Gastroesophageal sphincter (tissue), 4 donors: ENCODE measurements at regions not wholly inside any gene's neighbourhood (a gene's known extent, or its start where the extent isn't known, plus 50 kb on each side); places are given as distances from the start of the nearest gene placed in this dataset.

Experiments used
- ATAC-seq: fragments of 150-250 bp; one replicate; pipeline ENCODE4 v1.9.1; 2016; ENCODE audit warnings: mild to moderate bottlenecking, moderate library complexity
- H3K27ac ChIP-seq, 4 donors: fragments of 200-600 bp; sonication (generic) in 3 of 4; 1 replicate in 3 of 4; 2 replicates in 1 of 4; pipeline ENCODE4 v1.5.1; 2016 to 2019
- H3K27me3 ChIP-seq: fragments of 200-600 bp; sonication (generic); one replicate; pipeline ENCODE4 v1.5.1; 2019
- H3K36me3 ChIP-seq, 2 donors: fragments of 200-600 bp; sonication (generic); one replicate each; pipeline ENCODE4 v1.5.1; 2019; ENCODE audit warnings: control low read depth in 1 of 2
- H3K4me1 ChIP-seq, 3 donors: fragments of 200-600 bp; sonication (generic); 1 replicate in 2 of 3; 2 replicates in 1 of 3; pipeline ENCODE4 v1.5.1; 2016 to 2019; ENCODE audit warnings: control low read depth in 2 of 3
- H3K4me3 ChIP-seq, 2 donors: fragments of 200-600 bp; sonication (generic); one replicate each; pipeline ENCODE4 v1.5.1; 2019; ENCODE audit warnings: mild to moderate bottlenecking in 1 of 2, moderate library complexity in 1 of 2
- H3K9me3 ChIP-seq, 3 donors: fragments of 200-600 bp; sonication (generic); one replicate each; pipeline ENCODE4 v1.5.1; 2017 to 2019; ENCODE audit warnings: control low read depth in 2 of 3
- CTCF ChIP-seq, 4 experiments: fragments of 200-600 bp in 2 of 4; fragments of 450-650 bp in 2 of 4; sonication (generic) in 1 of 4; IDR thresholded peaks; one replicate each; pipeline ENCODE4 v1.5.1; 2017 to 2019; ENCODE audit warnings: antibody characterized with exemption in 4 of 4, mild to moderate bottlenecking in 2 of 4, moderate library complexity in 2 of 4
- EP300 ChIP-seq: sonication (generic); formaldehyde crosslinking; IDR thresholded peaks from one replicate; pipeline ENCODE4 v1.6.1; 2017; ENCODE audit warnings: antibody characterized with exemption, mild to moderate bottlenecking
- POLR2A ChIP-seq, 2 donors: fragments of 450-650 bp; IDR thresholded peaks; one replicate each; pipeline ENCODE4 v1.6.1; 2017; ENCODE audit warnings: antibody characterized with exemption in 2 of 2, mild to moderate bottlenecking in 2 of 2, moderate library complexity in 1 of 2
- POLR2AphosphoS5 ChIP-seq: sonication (generic); formaldehyde crosslinking; IDR thresholded peaks from one replicate; pipeline ENCODE4 v1.6.1; 2017; ENCODE audit warnings: antibody characterized with exemption
- WGBS, 2 donors: methylation state at CpG; one replicate each; pipeline ENCODE4 v1.1.5; 2018; ENCODE audit warnings: low coverage in 1 of 2; 5-methylcytosine and 5-hydroxymethylcytosine counted together

- Histone ChIP-seq H3K36me3 (no peaks in the 10 kb centered on the region), H3K4me3 (no peak overlapping the region), H3K27me3 (no peaks in the 10 kb centered on the region), H3K27ac (no peak overlapping the region), H3K4me1 (no peaks in the 10 kb centered on the region), H3K9me3 (no peaks in the 10 kb centered on the region)
- TF ChIP-seq EP300 (no peak), POLR2A (IDR thresholded peaks at IDR 0.05) (no peak), CTCF (IDR thresholded peaks at IDR 0.05) (no peak), POLR2AphosphoS5 (no peak)
- ATAC-seq = no peak
- 90 to 100% methylated on average over 1 of the region's 1 CpG for WGBS, 2 donors
Measured at GRCh38 chr7:34281260-34281659, 375.9 kb downstream of the BMPER start.

GRCh38 chr7:34282271-34282670 is 375.7 kb upstream of the NPSR1 start:
- no peak for ATAC-seq
- no CpG with 5 or more reads among the region's 1 CpG for WGBS, 2 donors
- H3K4me3 ChIP-seq = no peak overlapping the region
- TF ChIP-seq POLR2AphosphoS5 (no peak), CTCF (IDR thresholded peaks at IDR 0.05) (no peak), EP300 (no peak), POLR2A (IDR thresholded peaks at IDR 0.05) (no peak)
- no peaks in the 10 kb centered on the region for H3K27me3 ChIP-seq
- no peaks in the 10 kb centered on the region for H3K4me1 ChIP-seq
- H3K36me3 ChIP-seq = no peaks in the 10 kb centered on the region
- no peaks in the 10 kb centered on the region for H3K9me3 ChIP-seq
- H3K27ac ChIP-seq = no peak overlapping the region

- TF ChIP-seq EP300 (no peak), POLR2AphosphoS5 (no peak), CTCF (IDR thresholded peaks at IDR 0.05) (no peak), POLR2A (IDR thresholded peaks at IDR 0.05) (no peak)
- ATAC-seq = no peak
- H3K4me1 ChIP-seq = no peaks in the 10 kb centered on the region
- 55% methylated on average over 1 of the region's 1 CpG; no CpG with 5 or more reads in 1 of the 2 donors for WGBS, 2 donors
- H3K27me3 ChIP-seq = no peaks in the 10 kb centered on the region
- no peak overlapping the region for H3K4me3 ChIP-seq
- H3K9me3 ChIP-seq = peaks cover 0 to 3% (median 0%) of the 10 kb centered on the region in 3 donors
- no peaks in the 10 kb centered on the region for H3K36me3 ChIP-seq
- no peak overlapping the region for H3K27ac ChIP-seq
Measured at GRCh38 chr7:34296663-34297062, 361.4 kb upstream of the NPSR1 start.

GRCh38 chr7:34298492-34299013 is 359.5 kb upstream of the NPSR1 start:
- H3K9me3 ChIP-seq = no peaks in the 10 kb centered on the region
- no peak overlapping the region for H3K4me3 ChIP-seq
- H3K4me1 ChIP-seq = no peaks in the 10 kb centered on the region
- TF ChIP-seq POLR2A (IDR thresholded peaks at IDR 0.05) (no peak), CTCF (IDR thresholded peaks at IDR 0.05) (no peak), EP300 (no peak), POLR2AphosphoS5 (no peak)
- no peaks in the 10 kb centered on the region for H3K36me3 ChIP-seq
- no peaks in the 10 kb centered on the region for H3K27me3 ChIP-seq
- H3K27ac ChIP-seq = no peak overlapping the region
- ATAC-seq = no peak
- 52 to 71% methylated on average over 4 of the region's 4 CpGs for WGBS, 2 donors

- no peaks in the 10 kb centered on the region for H3K36me3 ChIP-seq
- no peaks in the 10 kb centered on the region for H3K4me1 ChIP-seq
- H3K9me3 ChIP-seq = no peaks in the 10 kb centered on the region
- H3K27me3 ChIP-seq = no peaks in the 10 kb centered on the region
- WGBS, 2 donors = 84 to 89% methylated on average over 3 to 4 of the region's 4 CpGs
- ATAC-seq = no peak
- no peak overlapping the region for H3K27ac ChIP-seq
- TF ChIP-seq EP300 (no peak), POLR2AphosphoS5 (no peak), POLR2A (IDR thresholded peaks at IDR 0.05) (no peak), CTCF (IDR thresholded peaks at IDR 0.05) (no peak)
- H3K4me3 ChIP-seq = no peak overlapping the region
Measured at GRCh38 chr7:34299066-34299465, 359.0 kb upstream of the NPSR1 start.
